ENCODE measurements at regions not wholly inside any gene's neighbourhood (a gene's known extent, or its start where the extent isn't known, plus 50 kb on each side); places are given as distances from the start of the nearest gene placed in this dataset.

- no peak for TF ChIP-seq POLR2A (IDR thresholded peaks at IDR 0.05)
- TF ChIP-seq CTCF (IDR thresholded peaks at IDR 0.05), result no peak
Measured at GRCh38 chr6:73951183-73951582, 255.2 kb downstream of the CD109 start.

Data from stomach (tissue), 4 donors.